ENCODE measurements at regions not wholly inside any gene's neighbourhood (a gene's known extent, or its start where the extent isn't known, plus 50 kb on each side); places are given as distances from the start of the nearest gene placed in this dataset.

DNA sequence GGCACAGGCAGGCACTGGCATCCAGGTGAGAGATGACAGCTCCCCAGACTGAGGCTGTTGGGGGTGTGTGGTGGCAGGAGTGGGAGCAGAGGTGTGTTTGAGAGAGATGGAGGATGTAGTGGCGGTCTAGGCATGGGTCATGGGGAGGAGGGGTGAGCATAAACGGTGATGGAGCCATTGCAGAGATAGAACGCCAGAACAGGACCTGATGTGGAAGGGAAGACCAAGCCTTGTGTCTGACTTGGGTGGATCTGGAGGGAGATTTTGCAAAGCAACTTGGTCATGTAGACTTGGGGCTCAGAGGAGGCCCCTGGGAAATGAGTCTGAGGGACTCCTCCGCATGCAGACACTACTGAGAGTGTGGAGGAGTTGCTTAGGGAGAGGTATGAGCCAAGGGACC is 50.0 kb upstream of the CLDN5 start:
- Histone ChIP-seq H3K4me2 (ENCODE audit: insufficient read depth, low read length) (no peak overlapping the region), H3K4me3 (ENCODE audit: low read depth in 1 of 2, low read length in 2 of 2) (no peak overlapping the region), H3K36me3 (ENCODE audit: insufficient read depth, low read length) (no peaks in the 10 kb centered on the region), H3K4me1 (ENCODE audit: insufficient read depth, low read length) (peaks cover 6% of the 10 kb centered on the region), H4K20me1 (ENCODE audit: insufficient read depth, low read length) (no peaks in the 10 kb centered on the region), H3K27me3 (ENCODE audit: insufficient read depth, low read length, poor library complexity) (peaks cover 6% of the 10 kb centered on the region), H3K9ac (ENCODE audit: low read depth, low read length) (no peak overlapping the region), H3K27ac (ENCODE audit: low read length) (no peak overlapping the region), H3K79me2 (ENCODE audit: insufficient read depth, low read length) (no peaks in the 10 kb centered on the region), H3K9me3 (ENCODE audit: insufficient read depth, low read length, severe bottlenecking) (no peaks in the 10 kb centered on the region), H2AFZ (ENCODE audit: low read depth, low read length) (no peak overlapping the region)
- ATAC-seq (ENCODE audit: insufficient read depth, low read depth) (no peak), DNase-seq (no peak)
- no peak for TF ChIP-seq EZH2 (IDR thresholded peaks at IDR 0.05; ENCODE audit: borderline replicate concordance, low read depth, low read length, severe bottlenecking)

DNA sequence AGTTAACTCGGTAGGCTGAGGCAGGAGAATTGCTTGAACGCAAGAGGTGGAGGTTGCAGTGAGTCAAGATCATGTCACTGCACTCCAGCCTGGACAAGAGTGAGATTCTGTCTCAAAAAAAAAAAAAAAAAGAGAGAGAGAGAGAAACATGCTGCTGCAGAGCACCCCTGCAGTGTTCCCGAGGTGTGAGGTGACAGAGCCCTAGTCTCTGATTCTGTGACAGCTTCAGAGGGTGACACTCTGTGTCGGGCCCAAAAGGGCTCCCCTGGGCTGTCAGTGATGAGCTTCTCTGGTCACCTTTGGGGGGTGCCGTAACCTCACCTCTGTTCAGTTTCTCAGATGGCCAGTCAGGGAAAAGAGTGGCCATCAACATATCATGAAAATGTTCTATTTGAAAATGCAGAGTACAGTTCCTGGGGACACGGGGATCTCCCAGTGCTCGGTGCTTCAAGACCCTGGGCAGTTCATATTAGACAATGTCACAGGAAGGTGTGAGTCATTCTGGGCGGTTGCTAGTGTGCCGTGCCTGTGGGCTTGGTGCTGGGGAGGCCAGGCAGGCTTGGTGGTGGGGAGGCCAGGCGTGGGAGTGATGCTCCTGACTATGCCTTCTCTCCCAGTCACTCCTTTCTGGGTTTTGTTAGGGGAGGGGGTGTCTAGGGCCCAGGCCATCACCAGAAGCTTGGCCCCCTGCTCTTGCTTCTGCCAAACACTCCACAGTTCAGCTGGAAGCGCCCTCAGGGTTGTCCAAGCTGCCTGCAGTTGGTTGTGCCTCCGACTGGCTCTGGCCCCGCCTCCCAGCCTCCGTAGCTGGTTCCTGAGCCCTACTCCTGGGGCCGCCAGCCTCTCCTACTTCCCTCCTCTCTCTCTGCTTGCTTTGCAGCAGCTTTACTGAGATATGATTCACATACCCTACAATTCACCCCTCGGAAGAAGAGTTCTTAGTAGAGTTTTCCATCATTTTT is 52.5 kb upstream of the CLDN5 start:
- Histone ChIP-seq H4K20me1 (ENCODE audit: insufficient read depth, low read length) (no peaks in the 10 kb centered on the region), H3K4me3 (ENCODE audit: low read depth in 1 of 2, low read length in 2 of 2) (no peak overlapping the region), H3K4me1 (ENCODE audit: insufficient read depth, low read length) (peaks cover 20% of the 10 kb centered on the region), H3K79me2 (ENCODE audit: insufficient read depth, low read length) (no peaks in the 10 kb centered on the region), H3K4me2 (ENCODE audit: insufficient read depth, low read length) (no peak overlapping the region), H3K9ac (ENCODE audit: low read depth, low read length) (no peak overlapping the region), H3K36me3 (ENCODE audit: insufficient read depth, low read length) (no peaks in the 10 kb centered on the region), H3K27me3 (ENCODE audit: insufficient read depth, low read length, poor library complexity) (peaks cover 6% of the 10 kb centered on the region), H2AFZ (ENCODE audit: low read depth, low read length) (no peak overlapping the region), H3K9me3 (ENCODE audit: insufficient read depth, low read length, severe bottlenecking) (no peaks in the 10 kb centered on the region), H3K27ac (ENCODE audit: low read length) (no peak overlapping the region)
- DNase-seq (no peak), ATAC-seq (ENCODE audit: insufficient read depth, low read depth) (no peak)
- no peak for TF ChIP-seq EZH2 (IDR thresholded peaks at IDR 0.05; ENCODE audit: borderline replicate concordance, low read depth, low read length, severe bottlenecking)
- no peak for TF ChIP-seq CTCF (IDR thresholded peaks at IDR 0.05; ENCODE audit: borderline replicate concordance, extremely low read depth, low read length, poor library complexity, severe bottlenecking)

DNA sequence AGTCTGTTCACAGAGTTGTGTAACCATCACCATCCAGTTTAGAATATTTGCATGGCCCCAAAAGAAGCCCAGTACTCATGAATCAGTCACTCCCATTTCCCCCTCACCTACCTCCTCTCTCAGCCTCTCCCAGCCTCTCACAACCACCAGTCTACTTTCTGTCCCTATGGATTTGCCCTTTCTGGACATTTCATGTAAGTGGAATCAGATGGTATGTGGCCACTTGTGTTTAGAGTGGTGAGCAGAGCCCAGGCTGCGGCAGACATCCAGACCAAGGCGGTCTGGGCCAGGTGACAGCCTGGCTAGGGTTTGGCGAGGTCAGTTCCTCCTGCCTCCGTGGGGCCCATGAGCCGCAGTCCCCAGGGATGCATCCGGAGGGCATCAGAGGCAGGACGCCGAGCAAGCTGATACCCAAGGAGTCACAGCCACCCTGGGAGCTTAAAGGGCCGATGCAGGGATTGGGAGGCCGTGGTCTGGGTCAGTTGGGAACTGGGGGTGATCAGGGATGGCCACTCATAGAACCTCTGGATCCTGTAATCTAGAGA is 53.3 kb upstream of the CLDN5 start:
- Histone ChIP-seq H4K20me1 (ENCODE audit: insufficient read depth, low read length) (no peaks in the 10 kb centered on the region), H3K9ac (ENCODE audit: low read depth, low read length) (no peak overlapping the region), H3K27ac (ENCODE audit: low read length) (no peak overlapping the region), H3K4me2 (ENCODE audit: insufficient read depth, low read length) (no peak overlapping the region), H3K4me1 (ENCODE audit: insufficient read depth, low read length) (peaks cover 20% of the 10 kb centered on the region), H3K36me3 (ENCODE audit: insufficient read depth, low read length) (no peaks in the 10 kb centered on the region), H2AFZ (ENCODE audit: low read depth, low read length) (no peak overlapping the region), H3K9me3 (ENCODE audit: insufficient read depth, low read length, severe bottlenecking) (no peaks in the 10 kb centered on the region), H3K27me3 (ENCODE audit: insufficient read depth, low read length, poor library complexity) (peaks cover 6% of the 10 kb centered on the region), H3K79me2 (ENCODE audit: insufficient read depth, low read length) (no peaks in the 10 kb centered on the region), H3K4me3 (ENCODE audit: low read depth in 1 of 2, low read length in 2 of 2) (no peak overlapping the region)
- ATAC-seq (ENCODE audit: insufficient read depth, low read depth) (no peak), DNase-seq (no peak)
- no peak for TF ChIP-seq CTCF (IDR thresholded peaks at IDR 0.05; ENCODE audit: borderline replicate concordance, extremely low read depth, low read length, poor library complexity, severe bottlenecking)
- no peak for TF ChIP-seq EZH2 (IDR thresholded peaks at IDR 0.05; ENCODE audit: borderline replicate concordance, low read depth, low read length, severe bottlenecking)
